Natural killer cell (primary cell): ENCODE measurements at regions not wholly inside any gene's neighbourhood (a gene's known extent, or its start where the extent isn't known, plus 50 kb on each side); places are given as distances from the start of the nearest gene placed in this dataset.

Experiments used
- ATAC-seq, 3 donors: fragments of 150-1000 bp in 2 of 3; fragments of 200-7000 bp in 1 of 3; cut with Tn5 transposase; 1 replicate in 1 of 3; 2 replicates in 2 of 3; pipeline ENCODE4 v1.10.0; 2021; ENCODE audit warnings: mild to moderate bottlenecking in 2 of 3, moderate library complexity in 2 of 3
- DNase-seq, 2 donors: peaks; one replicate each; pipeline versions ENCODE4 v3.0.0 to v3.0.0-alpha.2; 2013 to 2021; ENCODE audit warnings: mixed read lengths in 1 of 2
- H3K27ac ChIP-seq: one replicate; pipeline ENCODE4 v1.5.1; 2013; ENCODE audit warnings: mild to moderate bottlenecking, low read length
- H3K27me3 ChIP-seq: one replicate; pipeline ENCODE4 v1.6.1; 2013; ENCODE audit warnings: low read length; ENCODE audit not compliant: control insufficient read depth, insufficient read depth
- H3K36me3 ChIP-seq: one replicate; pipeline ENCODE4 v1.6.1; 2013; ENCODE audit warnings: low read length; ENCODE audit not compliant: control insufficient read depth, insufficient read depth
- H3K4me1 ChIP-seq: one replicate; pipeline ENCODE4 v1.6.1; 2013; ENCODE audit warnings: low read length; ENCODE audit not compliant: control insufficient read depth, insufficient read depth
- H3K4me3 ChIP-seq: one replicate; pipeline ENCODE4 v1.5.1; 2013; ENCODE audit warnings: low read length
- H3K9me3 ChIP-seq: one replicate; pipeline ENCODE4 v1.6.1; 2013; ENCODE audit warnings: low read length; ENCODE audit not compliant: control insufficient read depth, insufficient read depth
- H3K27ac Mint-ChIP-seq, 2 donors: one replicate each; pipeline ENCODE4 v1.8.0; 2022; ENCODE audit warnings: mild to moderate bottlenecking in 2 of 2, mixed read lengths in 2 of 2, moderate library complexity in 1 of 2
- H3K27me3 Mint-ChIP-seq, 2 donors: one replicate each; pipeline ENCODE4 v1.8.0; 2022; ENCODE audit warnings: low read depth in 2 of 2, mixed read lengths in 2 of 2
- H3K36me3 Mint-ChIP-seq: one replicate; pipeline ENCODE4 v1.8.0; 2022; ENCODE audit warnings: mixed read lengths
- H3K4me1 Mint-ChIP-seq, 2 donors: one replicate each; pipeline ENCODE4 v1.8.0; 2022; ENCODE audit warnings: mixed read lengths in 2 of 2
- H3K4me3 Mint-ChIP-seq: one replicate; pipeline ENCODE4 v1.8.0; 2022; ENCODE audit warnings: mild to moderate bottlenecking, moderate library complexity, mixed read lengths
- H3K9me3 Mint-ChIP-seq, 2 donors: one replicate each; pipeline ENCODE4 v1.8.0; 2022; ENCODE audit warnings: mixed read lengths in 2 of 2
- WGBS: methylation state at CpG from one replicate; pipeline ENCODE4 v1.1.7; 2013; ENCODE audit warnings: missing lambda C conversion rate; ENCODE audit not compliant: insufficient coverage; 5-methylcytosine and 5-hydroxymethylcytosine counted together
- intact Hi-C: fragments of 100-400 bp; cut with micrococcal nuclease; formaldehyde crosslinking; loops from one replicate; pipeline ENCODE4 v1.14.2; 2022
- TF ChIP-seq, protein P1 (sequence below): fragments of 200-600 bp; IDR thresholded peaks from one replicate; pipeline ENCODE4 v1.8.0; 2022; ENCODE audit warnings: antibody characterized with exemption

DNA sequence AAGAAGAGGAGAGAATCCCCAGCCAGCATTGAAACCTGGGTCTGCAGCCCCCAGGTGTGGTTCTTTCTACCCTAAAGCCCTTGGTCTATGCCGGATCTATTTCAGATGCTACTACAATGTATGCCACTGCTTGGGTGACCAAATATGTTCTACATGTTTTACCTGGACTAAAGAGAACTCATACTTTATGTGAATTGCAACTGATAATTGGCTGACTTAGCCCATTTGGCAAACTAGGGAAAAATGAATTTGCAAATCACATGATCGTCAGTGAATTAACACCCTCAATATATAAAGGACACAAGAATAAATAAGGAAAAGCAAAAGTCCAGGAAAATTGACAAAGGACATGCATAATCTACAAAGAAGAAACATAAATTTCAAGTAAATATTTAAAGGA is 308.8 kb upstream of the IRX2 start:
- Histone ChIP-seq H3K27ac (no peak overlapping the region), H3K4me3 (no peak overlapping the region), H3K9me3 (peaks cover 14% of the 10 kb centered on the region), H3K4me1 (no peaks in the 10 kb centered on the region), H3K36me3 (no peaks in the 10 kb centered on the region), H3K27me3 (no peaks in the 10 kb centered on the region)
- Mint-ChIP-seq H3K36me3 (no peaks in the 10 kb centered on the region), H3K27ac (no peak overlapping the region), H3K27me3 (no peaks in the 10 kb centered on the region), H3K4me3 (no peak overlapping the region), H3K4me1 (no peaks in the 10 kb centered on the region), H3K9me3 (peaks cover 0 to 7% of the 10 kb centered on the region in 2 donors)
- intact Hi-C loops: no loop called here
- TF ChIP-seq, protein P1, sequence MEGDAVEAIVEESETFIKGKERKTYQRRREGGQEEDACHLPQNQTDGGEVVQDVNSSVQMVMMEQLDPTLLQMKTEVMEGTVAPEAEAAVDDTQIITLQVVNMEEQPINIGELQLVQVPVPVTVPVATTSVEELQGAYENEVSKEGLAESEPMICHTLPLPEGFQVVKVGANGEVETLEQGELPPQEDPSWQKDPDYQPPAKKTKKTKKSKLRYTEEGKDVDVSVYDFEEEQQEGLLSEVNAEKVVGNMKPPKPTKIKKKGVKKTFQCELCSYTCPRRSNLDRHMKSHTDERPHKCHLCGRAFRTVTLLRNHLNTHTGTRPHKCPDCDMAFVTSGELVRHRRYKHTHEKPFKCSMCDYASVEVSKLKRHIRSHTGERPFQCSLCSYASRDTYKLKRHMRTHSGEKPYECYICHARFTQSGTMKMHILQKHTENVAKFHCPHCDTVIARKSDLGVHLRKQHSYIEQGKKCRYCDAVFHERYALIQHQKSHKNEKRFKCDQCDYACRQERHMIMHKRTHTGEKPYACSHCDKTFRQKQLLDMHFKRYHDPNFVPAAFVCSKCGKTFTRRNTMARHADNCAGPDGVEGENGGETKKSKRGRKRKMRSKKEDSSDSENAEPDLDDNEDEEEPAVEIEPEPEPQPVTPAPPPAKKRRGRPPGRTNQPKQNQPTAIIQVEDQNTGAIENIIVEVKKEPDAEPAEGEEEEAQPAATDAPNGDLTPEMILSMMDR: no peak
- DNase-seq (no peak), ATAC-seq (no peak)
- WGBS: 100% methylated on average over 1 of the region's 2 CpGs

DNA sequence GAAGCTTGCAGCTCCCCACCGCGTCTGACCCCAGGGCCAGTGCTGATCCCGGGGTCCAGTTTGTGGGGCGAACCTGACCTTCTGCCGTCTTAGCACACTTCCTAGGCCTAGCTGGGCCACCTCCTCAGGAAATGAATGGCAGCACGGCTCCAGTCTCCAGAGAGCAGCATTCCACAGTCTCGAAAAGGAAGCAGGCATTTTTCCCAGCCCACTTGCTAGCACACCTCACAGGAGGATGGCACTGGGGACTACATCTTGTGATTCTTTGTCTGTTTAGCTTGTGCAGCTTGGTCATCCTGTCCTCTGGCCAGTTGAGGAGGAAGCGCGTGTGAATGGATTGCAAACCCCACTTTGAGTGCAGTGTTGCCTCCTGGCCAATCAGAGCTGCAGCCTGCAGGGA is 308.0 kb upstream of the IRX2 start:
- Histone ChIP-seq H3K27me3 (no peaks in the 10 kb centered on the region), H3K4me3 (no peak overlapping the region), H3K4me1 (no peaks in the 10 kb centered on the region), H3K27ac (no peak overlapping the region), H3K36me3 (no peaks in the 10 kb centered on the region), H3K9me3 (peaks cover 14% of the 10 kb centered on the region)
- 55% methylated on average over 9 of the region's 9 CpGs for WGBS
- Mint-ChIP-seq H3K4me3 (no peak overlapping the region), H3K27ac (no peak overlapping the region), H3K9me3 (peaks cover 0 to 7% of the 10 kb centered on the region in 2 donors), H3K36me3 (no peaks in the 10 kb centered on the region), H3K27me3 (no peaks in the 10 kb centered on the region), H3K4me1 (no peaks in the 10 kb centered on the region)
- TF ChIP-seq, protein P1: no peak
- no peak for DNase-seq
- ATAC-seq: no peak
- intact Hi-C loops: no loop called here

DNA sequence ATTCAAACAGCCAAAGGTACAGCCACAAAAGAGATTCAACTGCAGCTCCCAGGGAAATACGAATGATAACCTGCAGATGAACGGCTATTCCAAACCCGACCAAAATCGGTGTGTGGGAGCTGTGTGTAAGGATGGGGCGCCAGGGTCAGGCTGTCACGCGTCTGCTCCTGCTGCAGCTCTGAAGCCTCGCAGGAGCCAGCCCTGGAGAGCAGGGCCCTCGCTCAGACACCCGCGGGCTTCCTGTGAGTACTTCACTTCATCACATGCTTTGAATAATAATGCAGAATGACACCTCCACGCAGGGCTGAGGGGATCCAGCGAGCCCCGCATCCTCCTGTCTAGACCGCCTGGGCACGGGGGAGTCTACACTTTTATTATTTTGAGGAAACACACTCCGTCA is 307.5 kb upstream of the IRX2 start:
- DNase-seq (no peak), ATAC-seq (no peak)
- H3K4me1 ChIP-seq: no peaks in the 10 kb centered on the region
- intact Hi-C loops: no loop called here
- TF ChIP-seq, protein P1: no peak
- H3K27me3 ChIP-seq: no peaks in the 10 kb centered on the region
- peaks cover 13% of the 10 kb centered on the region for H3K9me3 ChIP-seq
- H3K27ac Mint-ChIP-seq: no peak overlapping the region
- H3K36me3 ChIP-seq: no peaks in the 10 kb centered on the region
- no peaks in the 10 kb centered on the region for H3K27me3 Mint-ChIP-seq
- WGBS: 74% methylated on average over 17 of the region's 17 CpGs
- H3K36me3 Mint-ChIP-seq: no peaks in the 10 kb centered on the region
- no peak overlapping the region for H3K4me3 ChIP-seq
- no peaks in the 10 kb centered on the region for H3K4me1 Mint-ChIP-seq
- H3K27ac ChIP-seq: no peak overlapping the region
- H3K9me3 Mint-ChIP-seq: peaks cover 0 to 7% of the 10 kb centered on the region in 2 donors
- H3K4me3 Mint-ChIP-seq: no peak overlapping the region

DNA sequence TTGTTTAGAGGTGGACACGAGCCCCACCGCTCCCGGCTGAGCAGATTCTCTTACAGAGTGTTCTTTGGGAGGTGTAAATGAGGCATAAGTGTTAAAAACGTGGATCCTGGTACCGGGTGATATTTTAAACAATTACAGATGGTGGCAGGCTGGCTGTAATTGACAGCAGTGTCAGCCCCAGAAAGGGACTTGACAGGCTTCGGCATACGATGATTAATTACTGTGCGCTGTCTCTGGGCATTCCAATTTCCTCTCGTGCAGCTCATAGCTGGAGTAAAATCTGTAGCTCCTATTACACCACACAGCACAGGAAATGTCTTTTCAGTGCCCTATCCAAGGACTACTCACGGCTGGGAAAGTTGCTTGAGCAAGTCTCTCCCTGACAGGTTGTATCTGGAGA is 305.4 kb upstream of the IRX2 start:
- Mint-ChIP-seq H3K36me3 (no peaks in the 10 kb centered on the region), H3K4me3 (no peak overlapping the region), H3K27ac (no peak overlapping the region), H3K9me3 (peaks cover under 1 to 7% of the 10 kb centered on the region in 2 donors), H3K27me3 (no peaks in the 10 kb centered on the region), H3K4me1 (no peaks in the 10 kb centered on the region)
- H3K27me3 ChIP-seq: no peaks in the 10 kb centered on the region
- H3K9me3 ChIP-seq: peaks cover 6% of the 10 kb centered on the region
- no peaks in the 10 kb centered on the region for H3K4me1 ChIP-seq
- TF ChIP-seq, protein P1: no peak
- no peaks in the 10 kb centered on the region for H3K36me3 ChIP-seq
- no peak for DNase-seq
- 56% methylated on average over 10 of the region's 10 CpGs for WGBS
- ATAC-seq: no peak
- intact Hi-C loops: no loop called here
- no peak overlapping the region for H3K4me3 ChIP-seq
- no peak overlapping the region for H3K27ac ChIP-seq
